K562 (cell line): ENCODE measurements at regions not wholly inside any gene's neighbourhood (a gene's known extent, or its start where the extent isn't known, plus 50 kb on each side); places are given as distances from the start of the nearest gene placed in this dataset.

Experiments
- ATAC-seq: fragments of 200-7000 bp; cut with Tn5 transposase; 3 replicates; pipeline ENCODE4 v1.9.1; 2020; ENCODE audit warnings: moderate library complexity
- BruUV-seq: library from RNA; stranded (reverse); fragments of 400-500 nt; replicated peaks from 2 replicates; lab custom pipeline; 2021; lab: Mats Ljungman, UMichigan
- CTCF ChIA-PET: fragments of 300-600 bp; formaldehyde crosslinking; extraction: SDS; loops from one replicate; lab custom pipeline; 2021; ENCODE audit warnings: low intra/inter-chr PET ratio; lab: Yijun Ruan, JAX
- POLR2A ChIA-PET: fragments of 300-600, 350-650 bp; sonication (Branson Sonifier 250); formaldehyde crosslinking; extraction: SDS; loops from one replicate; lab custom pipeline; 2021; ENCODE audit warnings: antibody characterized with exemption, inconsistent platforms; lab: Yijun Ruan, JAX
- DNase-seq, 4 experiments: peaks; one replicate each; pipeline versions ENCODE4 v3.0.0 to v3.0.0-alpha.2; 2011 to 2018; ENCODE audit warnings: low spot score in 3 of 4, mixed read lengths in 3 of 4; ENCODE audit errors: extremely low read depth in 1 of 4
- FAIRE-seq: peaks from 2 replicates; lab custom pipeline; 2011; peaks lifted over from hg19 to GRCh38; lab: Jason Lieb, UNC
- H2AFZ ChIP-seq: 2 replicates; pipeline ENCODE4 v1.6.0; 2011; ENCODE audit warnings: low read depth, low read length, control low read depth, inconsistent platforms
- H3K27ac ChIP-seq: fragments of 200-600 bp; 3 replicates; pipeline ENCODE4 v1.8.0; 2011; ENCODE audit warnings: low read depth, mild to moderate bottlenecking, control low read depth, inconsistent platforms, low read length, moderate library complexity, mixed read lengths; ENCODE audit errors: extremely low read depth
- H3K27me3 ChIP-seq, 2 experiments: fragments of 300-600 bp in 1 of 2; 2 replicates in 1 of 2; 3 replicates in 1 of 2; pipeline versions ENCODE4 v1.6.0 to v1.8.0; 2011; ENCODE audit warnings: inconsistent platforms in 2 of 2, low read length in 2 of 2, mild to moderate bottlenecking in 1 of 2, mixed read lengths in 1 of 2, moderate library complexity in 1 of 2; ENCODE audit not compliant: control insufficient read depth in 2 of 2, insufficient read depth in 2 of 2
- H3K36me3 ChIP-seq: fragments of 300-600 bp; 3 replicates; pipeline ENCODE4 v1.8.0; 2011; ENCODE audit warnings: mild to moderate bottlenecking, low read length, inconsistent platforms; ENCODE audit not compliant: control insufficient read depth, insufficient read depth
- H3K4me1 ChIP-seq, 2 experiments: fragments of 200-600 bp in 1 of 2; replicated peaks in 1 of 2; 2 replicates in 1 of 2; 3 replicates in 1 of 2; pipeline versions ENCODE4 v1.5.1 to v1.8.0; 2011; ENCODE audit warnings: inconsistent platforms in 2 of 2, low read length in 2 of 2, mild to moderate bottlenecking in 1 of 2, mixed read lengths in 1 of 2, moderate library complexity in 1 of 2; ENCODE audit not compliant: control insufficient read depth in 2 of 2, insufficient read depth in 2 of 2
- H3K4me2 ChIP-seq: 2 replicates; pipeline ENCODE4 v1.6.1; 2011; ENCODE audit warnings: low read length, control low read depth, inconsistent platforms, mixed read lengths; ENCODE audit not compliant: insufficient read depth
- H3K4me3 ChIP-seq: fragments of 200-600 bp; sonication (generic), shearing (Covaris generic); 2 replicates; pipeline ENCODE4 v1.5.1; 2016; ENCODE audit warnings: control low read depth, inconsistent platforms
- H3K79me2 ChIP-seq: fragments of 200-600 bp; 3 replicates; pipeline ENCODE4 v1.8.0; 2011; ENCODE audit warnings: low read length, inconsistent platforms; ENCODE audit not compliant: control insufficient read depth, insufficient read depth
- H3K9ac ChIP-seq, 2 experiments: 2 replicates each; pipeline versions ENCODE4 v1.6.0 to v1.6.1; 2011; ENCODE audit warnings: low read depth in 2 of 2, low read length in 2 of 2, control low read depth in 1 of 2, inconsistent platforms in 1 of 2, mild to moderate bottlenecking in 1 of 2, mixed read lengths in 1 of 2; ENCODE audit not compliant: insufficient read depth in 1 of 2
- H3K9me1 ChIP-seq: one replicate; pipeline ENCODE4 v1.6.0; 2011; ENCODE audit warnings: inconsistent platforms, mild to moderate bottlenecking, low read length, moderate library complexity; ENCODE audit not compliant: control insufficient read depth, insufficient read depth
- H3K9me3 ChIP-seq: replicated peaks from 2 replicates; pipeline ENCODE4 v1.5.1; 2011; ENCODE audit warnings: low read depth, low read length, inconsistent platforms; ENCODE audit not compliant: control insufficient read depth, insufficient read depth
- H4K20me1 ChIP-seq: replicated peaks from 2 replicates; pipeline ENCODE4 v1.6.1; 2011; ENCODE audit warnings: low read length, inconsistent platforms, mixed read lengths; ENCODE audit not compliant: control insufficient read depth, insufficient read depth
- BRF1 ChIP-seq: IDR thresholded peaks from 3 replicates; pipeline ENCODE4 v1.6.1; 2011; ENCODE audit warnings: borderline replicate concordance, mild to moderate bottlenecking; ENCODE audit not compliant: insufficient read length; ENCODE audit errors: extremely low read depth
- GTF2A2 ChIP-seq: IDR thresholded peaks from 2 replicates; pipeline ENCODE4 v1.6.1; 2016; ENCODE audit warnings: mild to moderate bottlenecking, missing genetic modification characterization, missing compliant biosample characterization
- HIVEP1 ChIP-seq: fragments of 250-450 bp; sonication (Bioruptor Pico); IDR thresholded peaks from 2 replicates; pipeline ENCODE4 v1.4.0; 2020; ENCODE audit warnings: mild to moderate bottlenecking
- HMBOX1 ChIP-seq: sonication (generic); IDR thresholded peaks from 2 replicates; pipeline ENCODE4 v1.6.1; 2016
- MEF2A ChIP-seq: IDR thresholded peaks from 2 replicates; pipeline ENCODE4 v1.6.1; 2011; ENCODE audit warnings: low read depth, mild to moderate bottlenecking, low read length, moderate library complexity; ENCODE audit not compliant: control insufficient read depth
- POU5F1 ChIP-seq: fragments of 150-350 bp; IDR thresholded peaks from 2 replicates; pipeline ENCODE4 v1.6.1; 2014; ENCODE audit warnings: borderline replicate concordance, low read length, low read depth, mild to moderate bottlenecking; ENCODE audit not compliant: partially characterized antibody
- ZNF165 ChIP-seq: fragments of 250-450 bp; sonication (Bioruptor Pico); IDR thresholded peaks from 2 replicates; pipeline ENCODE4 v1.4.0; 2020; ENCODE audit warnings: borderline replicate concordance
- ZNF449 ChIP-seq: fragments of 250-450 bp; sonication (Bioruptor Pico); IDR thresholded peaks from 2 replicates; pipeline ENCODE4 v1.8.0; 2022; ENCODE audit warnings: moderate library complexity, mild to moderate bottlenecking, inconsistent platforms
- ZNF586 ChIP-seq: fragments of 450-650 bp; formaldehyde crosslinking; conservative IDR thresholded peaks from 2 replicates; pipeline ENCODE4 v1.4.0; 2020; ENCODE audit warnings: mild to moderate bottlenecking, moderate library complexity
- WGBS: fragments of 100-300 bp; shearing (Covaris generic); methylation state at CpG from one replicate; pipeline ENCODE4 v1.1.6; 2016; ENCODE audit warnings: low coverage, mixed read lengths; ENCODE audit not compliant: insufficient coverage; ENCODE audit errors: missing lambda C conversion rate; 5-methylcytosine and 5-hydroxymethylcytosine counted together
- in situ Hi-C: fragments of 300-500 bp; cut with MboI; formaldehyde crosslinking; loops from 4 replicates; pipeline ENCODE4 v1.15.0; 2018; ENCODE audit warnings: inconsistent platforms, mixed read lengths
- intact Hi-C: fragments of 100-400 bp; cut with micrococcal nuclease; formaldehyde crosslinking; loops from 2 replicates; pipeline ENCODE4 v1.14.2; 2022

GRCh38 chr19:29264897-29265296 is 51.9 kb upstream of the UQCRFS1 start:
- no peaks in the 10 kb centered on the region for H3K4me1 ChIP-seq
- TF ChIP-seq GTF2A2 (tag) (no peak), ZNF165 (CRISPR knock-in tag) (no peak), ZNF586 (CRISPR knock-in tag) (no peak), HMBOX1 (no peak), MEF2A (no peak), POU5F1 (no peak), BRF1 (no peak), ZNF449 (no peak), HIVEP1 (no peak)
- TF ChIP-seq, all 486 proteins: peak for 0
- in situ Hi-C loops (loop anchor here (10.0 kb wide), 1 partner anchor 380 kb away; no protein-coding TSS in a partner anchor), intact Hi-C loops (loop anchor here (5.0 kb wide), 1 partner anchor 528 kb away; no protein-coding TSS in a partner anchor)
- Histone ChIP-seq H3K27me3 (peaks cover 12 to 28% of the 10 kb centered on the region in 2 experiments), H3K27ac (no peak overlapping the region), H3K4me2 (no peak overlapping the region), H2AFZ (no peak overlapping the region), H4K20me1 (0 out of 2 replicates have a peak, but pooled peaks cover 4% of the 10 kb centered on the region), H3K9me1 (no peaks in the 10 kb centered on the region), H3K4me3 (no peak overlapping the region), H3K9ac (no peak overlapping the region), H3K36me3 (no peaks in the 10 kb centered on the region), H3K79me2 (no peaks in the 10 kb centered on the region), H3K9me3 (no peaks in the 10 kb centered on the region)
- 0% methylated on average over 7 of the region's 7 CpGs for WGBS
- DNase-seq (no peak), ATAC-seq (no peak), FAIRE-seq (no peak)
- ChIA-PET POLR2A (no interaction called here), CTCF (no interaction called here)
- BruUV-seq: no TSS peak
